KG1 (cell line): ENCODE measurements at regions not wholly inside any gene's neighbourhood (a gene's known extent, or its start where the extent isn't known, plus 50 kb on each side); places are given as distances from the start of the nearest gene placed in this dataset.
"Not testable (repeated sequence)": the region's sequence is repeated elsewhere in the genome, so short reads cannot be mapped to it uniquely, and the experiment has no call there.

Experiments used
- DNase-seq: peaks from one replicate; lab custom pipeline; 2025; lab: John Stamatoyannopoulos, UW

DNA sequence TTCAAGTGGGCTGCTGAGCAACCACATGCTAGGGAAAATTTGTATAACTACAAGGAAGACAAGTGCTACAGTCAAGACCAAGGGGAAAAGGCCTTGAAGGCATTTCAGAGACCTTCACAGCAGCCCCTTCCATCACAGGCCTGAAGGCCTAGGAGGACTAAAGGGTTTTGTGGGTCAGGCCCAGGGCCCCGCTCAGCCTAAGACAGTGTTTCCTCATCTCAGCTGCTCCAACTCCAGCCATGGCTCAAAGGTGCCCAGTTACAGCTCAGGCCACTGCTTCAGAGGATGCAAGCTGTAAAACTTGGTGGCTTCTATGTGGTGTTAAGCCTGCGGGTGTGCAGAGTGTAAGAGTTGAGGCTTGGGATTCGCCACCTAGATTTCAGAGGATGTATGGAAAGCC lies 260.5 kb downstream of the NXPE2 start:
- DNase-seq = no peak

DNA sequence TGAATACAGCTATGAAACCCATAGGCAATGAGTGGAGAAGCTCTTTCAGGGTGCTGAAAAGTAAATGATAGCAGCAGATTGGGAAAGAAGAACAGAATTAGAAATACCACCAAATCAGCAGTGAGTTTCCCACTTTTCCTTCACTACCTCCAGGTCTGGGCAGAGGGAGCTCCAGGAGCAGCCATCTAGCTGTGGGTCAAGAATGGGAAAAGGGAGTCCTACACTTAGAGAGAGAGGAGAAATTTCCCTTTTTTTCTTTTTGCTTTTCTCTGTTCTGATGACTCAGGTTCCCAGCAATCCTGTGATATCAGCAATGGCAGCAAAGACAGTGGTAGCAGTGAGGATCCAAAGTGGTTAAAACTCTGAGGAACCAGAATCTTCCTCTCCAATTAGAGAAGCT lies 263.9 kb downstream of the NXPE2 start:
- DNase-seq = no peak

DNA sequence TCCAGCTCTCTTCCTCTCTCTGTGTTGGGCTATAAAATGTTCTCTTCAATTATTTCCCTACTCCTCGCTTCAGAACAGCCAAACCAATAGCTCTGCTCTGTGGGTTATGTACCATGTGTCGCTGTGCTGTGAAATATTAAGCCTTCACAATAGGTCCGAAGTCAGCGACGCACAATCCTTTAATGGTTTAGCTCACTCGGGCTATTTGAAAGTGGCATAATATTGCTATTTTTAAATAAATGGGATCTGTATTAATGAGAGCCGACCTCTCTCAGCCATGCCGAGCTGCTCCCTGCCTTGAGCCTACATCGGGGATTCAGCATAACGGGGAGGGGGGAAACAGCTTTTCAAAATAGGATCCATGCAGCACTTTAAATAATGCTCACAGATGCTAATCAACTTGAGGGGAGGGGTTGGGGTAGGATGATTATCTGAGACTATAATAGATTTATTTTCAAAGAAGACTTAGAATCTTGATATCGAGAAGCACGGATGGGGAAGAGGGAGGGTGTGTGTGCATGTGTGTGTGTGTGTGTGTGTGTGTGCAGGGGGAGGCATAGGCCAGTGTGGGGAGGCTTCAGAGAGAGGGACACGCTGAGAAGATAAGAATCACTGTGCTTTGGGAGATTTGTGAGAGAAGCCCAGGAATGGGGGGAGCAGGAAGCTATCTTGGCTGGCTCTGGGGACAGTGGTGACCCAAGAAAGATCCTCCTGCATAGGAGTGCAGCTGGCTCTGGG lies 271.5 kb downstream of the NXPE2 start:
- no peak for DNase-seq

DNA sequence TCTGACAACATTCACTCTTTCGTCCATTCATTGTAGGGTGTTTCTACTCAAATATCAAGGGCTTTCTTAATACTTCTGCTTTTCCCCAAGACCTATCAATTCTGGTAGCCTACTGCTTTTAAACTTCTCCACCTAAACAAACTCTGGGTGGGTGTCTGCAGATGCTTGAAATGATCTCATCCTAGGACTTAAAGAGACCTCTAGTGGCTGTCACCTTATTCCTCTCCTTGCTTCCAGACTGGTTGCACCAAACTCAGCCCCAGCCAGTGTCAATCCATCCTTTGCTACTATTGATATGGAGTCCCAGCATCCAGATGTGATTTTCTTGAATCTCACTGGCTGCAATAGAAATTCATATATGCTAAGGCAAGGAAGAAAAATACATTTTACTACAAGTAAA lies 274.7 kb downstream of the NXPE2 start:
- DNase-seq = no peak

DNA sequence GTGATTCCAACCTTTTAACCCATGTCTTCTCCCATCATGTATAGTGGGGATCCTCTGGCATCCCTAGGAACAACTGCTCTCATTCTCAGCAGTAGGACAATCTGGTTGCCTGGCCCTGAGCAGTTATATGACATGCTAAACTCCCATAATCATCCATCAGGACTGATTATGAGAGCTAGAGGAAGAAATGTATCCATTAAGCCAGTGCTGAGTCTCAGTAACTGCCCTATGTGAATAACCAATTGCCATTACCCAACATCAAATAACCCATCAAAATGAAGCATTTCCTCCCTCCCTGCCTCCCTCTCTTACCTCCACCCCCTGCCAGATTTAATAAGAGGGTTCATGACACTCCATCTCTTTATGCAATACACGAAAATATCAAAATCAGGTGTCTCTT lies 277.6 kb downstream of the NXPE2 start:
- no peak for DNase-seq

DNA sequence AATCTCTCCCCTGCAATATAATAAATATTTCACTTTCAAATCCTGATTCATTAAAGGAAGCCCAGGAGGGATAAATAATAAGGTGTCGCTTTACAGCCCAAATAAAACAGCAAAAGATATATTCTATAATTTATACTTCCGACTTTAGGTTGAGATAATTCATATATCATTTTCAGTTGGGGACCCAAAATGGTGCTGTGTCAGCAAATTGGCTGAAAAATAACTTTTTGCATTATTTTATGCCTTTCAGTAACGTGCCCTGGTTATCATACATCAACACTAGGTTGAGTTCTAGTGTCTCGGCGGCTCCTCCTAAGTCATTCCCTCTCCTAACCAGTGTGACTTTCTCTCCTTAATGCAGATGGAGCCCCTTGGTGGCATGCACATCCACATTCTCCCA lies 278.2 kb downstream of the NXPE2 start:
- DNase-seq = no peak

DNA sequence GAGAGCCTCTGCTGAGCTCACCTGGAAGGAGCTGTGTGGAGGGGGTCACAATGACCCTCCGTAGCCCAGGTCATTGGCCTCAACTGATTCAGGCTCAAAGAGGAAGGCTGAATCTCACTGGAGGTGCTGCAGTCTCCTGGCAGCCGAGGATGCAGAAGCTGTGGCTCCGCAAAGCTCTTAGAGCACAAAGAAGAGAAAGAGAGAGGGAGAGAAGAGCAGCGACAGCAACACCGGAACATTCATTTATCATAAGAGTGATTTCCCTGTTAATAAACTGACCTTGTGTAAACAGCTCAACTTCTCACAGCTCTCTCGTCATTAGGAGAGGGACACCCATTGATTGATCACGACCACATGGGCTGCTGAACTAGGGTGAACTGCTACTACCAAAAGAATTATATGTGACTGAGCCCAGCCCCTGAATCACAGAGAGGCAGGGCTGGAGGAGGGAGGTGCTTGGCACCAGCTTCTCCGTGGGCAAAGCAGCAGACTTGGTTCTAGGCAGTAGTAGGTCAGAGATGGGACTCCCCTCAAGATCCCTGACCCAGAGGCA lies 281.7 kb downstream of the NXPE2 start:
- no peak for DNase-seq

DNA sequence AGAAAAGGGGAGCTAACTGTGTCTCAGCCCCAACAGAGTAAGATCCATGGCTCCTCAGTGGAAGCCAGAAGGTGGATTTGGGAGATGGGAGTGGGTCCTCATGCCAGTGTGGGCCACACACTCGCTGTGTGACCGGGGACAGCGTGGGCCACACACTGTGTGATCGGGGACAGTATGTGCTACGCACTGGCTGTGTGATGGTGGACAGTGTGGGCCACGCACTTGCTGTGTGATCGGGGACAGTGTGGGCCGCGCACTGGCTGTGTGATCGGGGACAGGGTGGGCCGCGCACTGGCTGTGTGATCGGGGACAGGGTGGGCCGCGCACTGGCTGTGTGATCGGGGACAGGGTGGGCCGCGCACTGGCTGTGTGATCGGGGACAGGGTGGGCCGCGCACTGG lies 282.5 kb downstream of the NXPE2 start:
- not testable (repeated sequence) for DNase-seq

DNA sequence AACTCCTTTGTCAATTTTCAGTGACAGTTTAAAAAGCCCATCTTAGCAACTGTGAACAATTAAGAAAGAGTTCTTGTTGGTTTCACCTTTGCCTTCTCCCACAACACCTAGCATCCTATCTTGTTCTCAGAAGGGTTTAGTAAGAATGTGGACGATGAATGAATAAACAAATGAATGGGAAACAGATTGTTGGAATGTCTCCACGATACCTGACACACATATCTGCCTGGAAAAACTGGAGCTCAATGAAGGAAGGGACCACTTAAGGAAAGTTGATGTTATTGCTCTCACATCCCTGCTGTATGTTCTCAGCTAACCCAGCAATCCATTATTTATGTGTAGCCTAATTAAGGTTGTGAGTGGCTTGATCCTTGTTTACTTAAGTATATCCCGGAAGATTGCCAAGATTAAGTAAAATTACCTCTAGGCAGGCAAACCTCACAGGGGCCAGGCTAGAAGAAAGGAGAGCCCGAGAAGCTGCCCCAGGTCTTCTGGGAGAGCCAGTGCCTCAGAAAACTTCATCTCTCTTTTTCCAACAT lies 286.4 kb downstream of the NXPE2 start:
- no peak for DNase-seq

DNA sequence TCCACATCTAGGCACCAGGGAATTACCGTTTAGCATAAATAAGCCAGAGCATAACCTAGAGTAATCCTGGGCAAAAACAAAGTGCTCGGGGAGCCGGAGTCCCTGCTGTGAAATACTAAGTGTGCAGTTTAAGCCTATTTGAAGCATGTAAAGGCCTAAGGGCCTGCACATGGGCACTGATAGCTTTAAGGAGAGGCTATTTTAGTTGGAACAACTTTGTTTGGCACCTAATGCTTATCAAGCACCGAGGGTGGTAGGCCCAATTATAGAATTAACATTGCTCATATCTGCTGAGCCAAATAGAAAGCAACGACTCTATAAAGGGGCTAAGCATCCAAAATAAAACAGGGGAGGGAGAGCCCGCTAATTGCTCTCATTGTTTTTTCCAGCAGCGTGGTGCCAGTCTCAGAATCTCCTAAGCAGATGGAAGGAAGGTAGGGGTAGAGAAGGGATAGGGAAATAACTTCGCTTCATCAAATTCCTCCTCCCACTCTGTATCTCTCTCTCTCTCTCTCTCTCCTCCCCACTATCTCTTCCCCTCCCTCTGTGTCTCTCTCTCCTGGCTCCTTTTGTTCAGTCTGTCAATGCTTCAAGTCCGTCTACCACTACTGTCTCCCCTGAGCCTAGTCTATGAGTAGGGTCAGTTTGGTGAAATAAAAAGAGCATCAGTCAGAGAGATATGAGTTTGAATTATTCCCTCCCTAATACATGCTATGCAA lies 292.8 kb downstream of the NXPE2 start:
- DNase-seq = no peak

DNA sequence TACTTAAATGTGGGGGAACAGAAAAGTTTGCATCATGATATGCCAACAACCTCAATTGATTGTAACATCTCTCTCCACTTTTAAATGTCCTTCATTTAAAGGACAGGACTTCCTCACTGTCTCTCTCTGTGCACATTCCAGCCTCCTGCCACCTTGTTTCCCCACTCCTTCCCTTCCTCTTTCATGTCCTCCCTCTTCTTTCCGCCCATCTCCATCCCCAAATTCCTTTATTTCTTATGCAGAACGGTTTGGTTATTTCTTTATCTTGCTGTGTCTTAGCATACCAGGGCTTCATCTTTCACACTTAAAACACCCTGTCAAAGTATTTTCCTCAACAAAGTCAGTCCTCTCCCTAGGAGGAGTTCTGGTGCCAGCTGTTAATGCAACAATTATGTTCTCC lies 293.8 kb downstream of the NXPE2 start:
- no peak for DNase-seq

DNA sequence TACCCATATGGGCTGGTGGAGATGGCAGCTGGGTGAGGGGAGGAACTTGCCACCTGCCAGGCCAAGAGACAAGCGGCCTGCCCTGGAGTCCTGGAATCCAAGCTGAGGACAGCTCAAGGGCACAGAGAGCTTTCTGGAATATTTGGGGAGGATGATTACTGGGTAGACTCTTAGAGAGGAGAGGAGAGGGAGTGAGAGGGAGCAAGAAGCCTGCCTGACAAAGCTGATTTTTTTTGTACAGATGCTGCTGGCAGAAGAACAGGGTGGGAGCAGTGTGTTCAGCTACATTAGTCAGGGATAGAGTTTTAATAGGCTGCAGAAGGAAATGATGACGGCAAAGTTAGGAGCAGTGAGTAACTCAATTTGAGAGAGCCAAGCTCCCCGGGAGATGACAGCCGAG lies 299.3 kb downstream of the NXPE2 start:
- no peak for DNase-seq

DNA sequence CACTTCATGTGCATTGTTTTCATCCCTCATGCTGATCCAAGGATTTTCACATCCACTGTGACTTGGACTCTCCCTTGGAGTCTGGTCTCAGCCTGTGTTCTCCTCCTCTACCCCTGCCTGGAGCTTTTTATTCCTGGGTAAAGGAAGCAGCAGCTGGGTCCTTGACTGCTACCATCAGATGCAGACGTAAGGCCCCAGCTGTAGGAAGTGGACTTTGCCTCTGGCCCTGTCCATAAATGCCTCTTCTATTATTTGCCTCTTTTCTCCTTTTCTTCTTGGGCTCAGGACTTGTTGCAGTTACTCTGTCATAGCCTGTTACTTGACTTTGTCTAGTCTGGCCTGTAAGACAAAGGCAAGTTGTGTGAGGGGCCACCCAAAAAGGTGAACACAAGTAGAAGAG lies 303.8 kb downstream of the NXPE2 start:
- no peak for DNase-seq

DNA sequence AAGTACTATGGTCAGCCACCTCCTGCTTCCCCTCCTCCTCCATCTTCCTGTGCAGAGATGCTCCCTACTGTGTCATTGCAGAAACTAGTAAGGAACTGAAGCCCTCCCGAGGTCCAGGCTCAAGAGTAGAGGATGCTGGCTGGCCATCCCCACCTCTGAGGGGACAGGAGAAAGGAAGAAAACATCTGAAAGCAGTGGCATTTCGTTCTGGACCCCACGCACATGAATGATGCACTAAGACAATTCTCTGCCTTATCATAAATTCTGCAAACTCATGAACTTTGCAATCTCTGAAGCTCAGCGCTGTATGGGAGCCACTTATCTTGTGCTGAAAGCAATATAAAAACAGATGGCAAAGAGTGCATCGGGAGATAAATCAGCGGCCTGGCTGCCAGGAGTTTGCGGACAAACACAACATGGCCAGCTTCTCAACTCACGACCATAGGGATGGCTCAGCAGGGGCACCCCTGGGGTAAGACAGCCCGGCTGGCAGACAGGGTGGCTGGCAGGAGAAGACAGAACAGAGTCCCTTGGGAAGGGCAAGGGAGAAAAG lies 306.4 kb downstream of the NXPE2 start:
- no peak for DNase-seq

DNA sequence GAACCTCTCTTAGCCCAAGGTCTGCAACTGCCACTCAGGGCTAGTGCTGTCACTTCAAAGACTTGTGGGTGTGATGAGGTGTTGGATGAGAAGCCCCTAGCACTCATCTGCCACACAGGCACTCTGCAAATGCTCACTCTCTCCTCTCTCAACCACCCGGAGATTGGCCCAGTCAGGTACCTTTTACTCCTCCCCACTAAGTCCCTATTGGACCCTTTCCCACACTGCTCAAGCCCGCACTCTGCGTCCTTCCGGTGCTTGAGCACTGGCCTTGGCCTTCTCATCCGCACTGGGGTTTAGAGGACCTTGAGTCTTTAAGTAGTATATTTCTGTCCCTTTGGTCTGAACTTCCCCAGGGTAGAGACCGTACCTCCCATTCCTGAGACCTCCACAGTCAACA lies 308.0 kb downstream of the NXPE2 start:
- DNase-seq = no peak

DNA sequence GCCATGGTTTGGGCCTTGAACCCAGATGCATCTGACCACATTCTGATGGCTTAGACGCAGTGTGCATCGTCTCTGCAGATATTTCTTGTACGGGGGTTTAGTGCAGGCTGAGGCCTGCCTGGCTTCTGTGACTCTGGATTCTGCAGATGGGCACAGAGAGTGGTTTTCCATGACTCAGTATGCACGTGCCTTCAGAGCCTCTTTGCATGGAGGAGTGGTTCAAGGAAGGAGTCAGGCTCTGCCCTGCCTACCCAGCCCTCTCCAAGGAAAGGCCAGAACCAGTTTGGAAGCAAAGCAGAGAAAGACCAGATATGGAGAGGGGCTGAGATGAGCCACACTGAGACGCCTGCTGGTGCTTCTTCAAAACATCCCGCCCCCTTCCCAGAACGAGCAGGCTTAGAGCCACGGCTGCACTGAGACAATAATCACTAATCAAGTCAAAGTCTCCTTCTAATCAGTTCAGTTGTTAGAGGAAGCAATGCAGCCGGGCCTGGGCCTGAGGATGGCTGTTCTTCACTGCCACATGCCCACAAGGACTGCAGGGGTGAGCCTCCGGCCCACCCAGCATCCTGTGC lies 308.9 kb downstream of the NXPE2 start:
- no peak for DNase-seq

DNA sequence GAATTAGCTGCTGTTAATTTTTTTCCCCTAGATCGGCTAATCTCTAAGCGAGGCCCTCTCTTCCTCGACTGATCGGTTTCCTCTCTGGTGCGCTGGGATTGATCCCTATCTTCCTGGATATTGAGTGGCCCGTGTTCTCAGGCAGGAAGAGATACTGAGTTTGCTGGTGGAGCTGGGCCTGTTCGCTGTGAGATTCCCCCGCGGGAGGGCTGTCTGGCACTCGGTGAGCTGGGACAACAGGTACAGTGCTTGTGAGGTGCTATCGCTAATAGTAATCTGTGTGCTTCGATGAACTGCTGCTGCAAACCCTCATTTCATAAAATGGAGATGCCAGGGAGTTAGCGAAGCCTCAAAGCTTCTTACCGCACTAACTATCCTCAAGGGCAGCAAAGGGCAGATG lies 310.3 kb downstream of the NXPE2 start:
- no peak for DNase-seq

DNA sequence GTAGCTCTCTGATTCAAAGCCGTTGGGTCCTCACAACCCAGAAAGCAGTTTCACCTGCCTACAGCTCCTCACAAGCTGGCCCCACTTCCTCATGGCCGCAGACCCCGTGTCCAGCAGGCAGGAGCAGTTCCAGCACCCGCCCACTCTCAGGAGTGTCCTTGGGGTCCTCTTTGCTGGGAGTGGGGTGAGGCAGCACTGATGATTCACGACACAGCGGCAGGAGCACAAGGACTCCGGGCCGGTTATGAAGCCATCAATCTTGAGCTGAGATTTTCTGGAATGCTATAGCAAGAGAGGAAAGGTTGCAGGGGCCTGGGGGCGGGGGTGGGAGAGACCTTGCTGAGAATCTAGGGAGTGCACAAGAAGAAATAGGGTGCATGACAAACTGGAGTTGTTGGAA lies 311.2 kb downstream of the NXPE2 start:
- DNase-seq = no peak

DNA sequence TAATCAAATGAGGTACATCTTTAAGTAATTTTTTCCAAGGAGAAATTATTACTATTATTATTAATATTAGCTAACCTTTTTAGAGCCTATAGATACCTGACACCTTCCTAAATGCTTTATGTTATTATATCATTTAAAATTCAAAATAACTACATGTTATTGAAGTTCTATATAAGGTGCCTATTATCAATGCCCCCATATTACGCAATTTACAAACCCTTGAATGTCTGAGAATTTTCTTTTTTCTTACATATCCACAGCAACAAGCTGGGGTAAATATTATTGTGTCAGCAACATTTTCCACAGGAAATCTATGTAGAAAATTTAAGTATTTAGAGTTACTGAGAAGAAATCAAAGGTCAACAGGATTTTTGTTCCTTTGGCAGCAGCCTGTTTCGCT lies 327.3 kb downstream of the NXPE2 start:
- no peak for DNase-seq

DNA sequence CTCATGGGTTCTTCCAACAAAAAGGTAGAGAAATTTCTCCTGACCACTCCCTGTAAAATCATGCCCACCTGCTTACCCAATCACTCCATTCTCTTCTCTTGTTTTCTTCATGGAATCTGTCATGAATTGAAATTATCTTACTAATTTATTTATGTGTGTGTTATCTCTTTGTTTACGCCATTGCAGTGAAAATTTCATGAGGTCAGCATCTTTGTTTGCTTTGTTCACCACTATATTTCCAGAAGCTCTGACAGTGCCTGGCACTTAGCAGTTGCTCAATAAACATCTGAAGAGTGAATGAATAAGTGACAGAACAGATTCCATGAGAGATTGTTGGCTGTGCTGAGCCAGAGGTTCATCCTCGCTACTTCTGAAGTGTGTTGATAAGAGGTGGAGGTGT lies 329.5 kb downstream of the NXPE2 start:
- DNase-seq = no peak

DNA sequence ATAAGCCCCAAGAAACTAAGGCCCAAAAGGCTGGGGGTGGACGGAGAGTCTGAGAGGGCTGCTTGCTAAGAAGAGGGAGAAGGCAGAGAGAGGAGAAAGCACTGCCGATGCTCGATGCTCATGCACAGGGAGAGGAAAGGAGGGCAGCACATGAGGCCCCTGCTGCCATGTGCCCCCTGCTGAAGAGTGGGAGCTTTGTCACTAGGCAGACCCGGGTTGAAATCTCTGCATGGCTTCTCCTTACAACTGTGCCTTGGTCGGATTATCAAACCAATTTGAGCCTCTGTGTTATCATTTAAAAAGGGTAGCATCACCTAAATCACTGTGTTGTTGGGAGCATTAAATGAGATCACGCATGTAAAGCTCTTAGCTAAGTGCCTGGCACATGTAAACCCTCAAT lies 330.5 kb downstream of the NXPE2 start:
- DNase-seq = no peak

DNA sequence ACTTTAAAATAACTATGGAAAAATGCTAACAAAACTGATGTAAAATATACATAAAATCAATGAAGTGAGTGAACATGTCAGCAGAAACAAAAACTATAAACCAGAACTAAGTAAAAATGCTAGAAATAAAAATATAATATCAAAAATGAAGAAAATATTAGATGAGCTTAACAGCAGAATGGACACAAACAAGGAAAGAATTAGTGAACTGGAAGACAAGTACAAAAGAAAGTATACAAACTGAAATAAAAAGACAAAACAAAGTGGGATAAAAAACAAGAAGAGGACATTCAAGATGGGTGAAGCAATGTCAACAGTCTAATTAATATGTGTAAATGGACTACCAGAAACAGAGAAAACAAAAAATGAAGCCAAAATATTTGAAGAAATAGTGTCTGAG lies 339.2 kb downstream of the NXPE2 start:
- DNase-seq = no peak

DNA sequence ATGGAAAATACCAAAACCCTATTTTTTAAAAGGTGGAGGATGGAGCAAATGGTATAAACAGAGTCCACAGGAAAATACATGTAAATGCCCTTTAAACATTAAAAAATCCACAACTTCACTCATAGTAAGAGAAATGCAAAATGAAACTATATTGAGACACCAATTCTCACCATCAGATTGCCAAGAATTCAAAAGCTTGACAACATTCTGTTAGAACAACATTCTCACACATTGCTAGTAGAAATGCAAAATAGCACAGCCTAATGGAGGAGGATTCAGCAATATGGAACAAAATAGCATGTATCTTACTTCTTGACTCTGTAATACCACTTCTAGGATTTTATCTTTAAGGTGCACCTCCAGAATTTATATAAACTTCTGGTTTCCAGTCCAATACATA lies 351.8 kb downstream of the NXPE2 start:
- DNase-seq = no peak
